K562 (cell line): ENCODE measurements at regions not wholly inside any gene's neighbourhood (a gene's known extent, or its start where the extent isn't known, plus 50 kb on each side); places are given as distances from the start of the nearest gene placed in this dataset.

Experiments used
- CEBPB ChIP-seq: fragments of 450-650 bp; IDR thresholded peaks from 2 replicates; pipeline ENCODE4 v1.6.1; 2016; ENCODE audit warnings: missing genetic modification characterization, missing compliant biosample characterization
- POLR2A ChIP-seq: fragments of 450-650 bp; conservative IDR thresholded peaks from 2 replicates; pipeline ENCODE4 v1.6.1; 2016
- UBTF ChIP-seq, 2 experiments: IDR thresholded peaks; 2 replicates each; pipeline ENCODE4 v1.6.1; 2012; ENCODE audit warnings: improper control_type of control experiment in 2 of 2, low read depth in 2 of 2, low read length in 2 of 2, borderline replicate concordance in 1 of 2
- ZNF589 ChIP-seq: fragments of 200-800 bp; sonication (Bioruptor generic); IDR thresholded peaks from 2 replicates; pipeline ENCODE4 v1.6.1; 2016; ENCODE audit warnings: low read depth, missing genetic modification characterization, missing compliant biosample characterization
- ZNF830 ChIP-seq: fragments of 250-450 bp; sonication (Bioruptor Pico); IDR thresholded peaks from 2 replicates; pipeline ENCODE4 v1.5.0; 2021; ENCODE audit warnings: mild to moderate bottlenecking

DNA sequence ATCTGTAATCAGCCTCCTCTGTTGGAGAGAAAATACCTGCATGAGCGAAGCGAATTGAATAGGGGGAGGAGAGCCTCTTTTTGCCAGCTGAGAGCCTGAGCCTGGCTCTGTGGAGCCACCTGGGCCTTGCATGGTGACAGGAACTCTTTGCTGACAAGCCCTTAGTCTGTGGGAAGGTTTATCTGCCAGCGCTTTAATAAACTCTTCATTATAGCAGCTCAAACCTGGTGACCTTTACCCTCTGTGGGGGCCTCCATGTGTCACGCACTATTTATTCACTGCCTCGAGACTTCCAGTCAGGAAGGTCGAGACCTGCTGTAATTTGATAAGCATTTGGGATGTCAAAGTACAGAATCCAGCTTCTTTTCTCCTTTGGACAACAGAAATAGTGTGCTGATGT is 282.6 kb downstream of the CBLN1 start:
- no peak for TF ChIP-seq ZNF830 (CRISPR knock-in tag)
- TF ChIP-seq POLR2A: no peak
- no peak for TF ChIP-seq CEBPB (tag)
- TF ChIP-seq UBTF (IDR thresholded peaks at IDR 0.05; ENCODE audit: borderline replicate concordance in 1 of 2, low read depth in 2 of 2, low read length in 2 of 2): no peak
- TF ChIP-seq ZNF589 (CRISPR knock-in tag): no peak
